ENCODE measurements at regions not wholly inside any gene's neighbourhood (a gene's known extent, or its start where the extent isn't known, plus 50 kb on each side); places are given as distances from the start of the nearest gene placed in this dataset.

DNA sequence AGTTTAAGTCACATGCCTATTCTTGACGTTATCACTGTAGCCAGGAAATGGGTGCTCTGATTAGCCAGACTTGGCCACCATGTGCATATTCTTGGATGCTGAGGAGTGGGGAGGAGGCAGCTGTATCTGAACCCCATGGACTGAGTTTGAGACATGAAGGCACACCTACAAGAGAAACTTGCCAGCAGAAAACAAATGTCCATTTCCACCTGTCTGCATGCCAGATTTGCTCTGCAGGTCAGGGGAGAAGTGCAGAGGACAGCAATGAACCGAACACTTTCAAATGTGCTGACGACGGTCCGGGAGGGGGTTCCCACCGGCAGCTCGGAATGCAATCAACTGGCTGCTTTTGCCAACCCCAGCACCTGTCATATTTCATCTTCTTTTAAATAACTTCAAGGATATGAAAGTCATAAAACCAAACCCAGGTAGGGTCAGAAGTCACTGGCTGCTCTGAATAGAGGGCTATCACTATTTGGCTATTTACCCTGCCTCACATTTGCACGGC, 287.8 kb upstream of the N4BP1 start:
- H3K9me3 ChIP-seq = no peaks in the 10 kb centered on the region
- no peak for DNase-seq
- no peak for TF ChIP-seq POLR2A (IDR thresholded peaks at IDR 0.05)
- TF ChIP-seq, protein P1, sequence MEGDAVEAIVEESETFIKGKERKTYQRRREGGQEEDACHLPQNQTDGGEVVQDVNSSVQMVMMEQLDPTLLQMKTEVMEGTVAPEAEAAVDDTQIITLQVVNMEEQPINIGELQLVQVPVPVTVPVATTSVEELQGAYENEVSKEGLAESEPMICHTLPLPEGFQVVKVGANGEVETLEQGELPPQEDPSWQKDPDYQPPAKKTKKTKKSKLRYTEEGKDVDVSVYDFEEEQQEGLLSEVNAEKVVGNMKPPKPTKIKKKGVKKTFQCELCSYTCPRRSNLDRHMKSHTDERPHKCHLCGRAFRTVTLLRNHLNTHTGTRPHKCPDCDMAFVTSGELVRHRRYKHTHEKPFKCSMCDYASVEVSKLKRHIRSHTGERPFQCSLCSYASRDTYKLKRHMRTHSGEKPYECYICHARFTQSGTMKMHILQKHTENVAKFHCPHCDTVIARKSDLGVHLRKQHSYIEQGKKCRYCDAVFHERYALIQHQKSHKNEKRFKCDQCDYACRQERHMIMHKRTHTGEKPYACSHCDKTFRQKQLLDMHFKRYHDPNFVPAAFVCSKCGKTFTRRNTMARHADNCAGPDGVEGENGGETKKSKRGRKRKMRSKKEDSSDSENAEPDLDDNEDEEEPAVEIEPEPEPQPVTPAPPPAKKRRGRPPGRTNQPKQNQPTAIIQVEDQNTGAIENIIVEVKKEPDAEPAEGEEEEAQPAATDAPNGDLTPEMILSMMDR (IDR thresholded peaks at IDR 0.05) = no peak
- intact Hi-C loops (cut with DNase I) = no loop called here
- 75 to 83% methylated on average over 8 of the region's 8 CpGs for WGBS, 2 donors
- H3K27me3 ChIP-seq = peaks cover 0 to 10% (median 0%) of the 10 kb centered on the region in 4 donors
- no peaks in the 10 kb centered on the region for H3K4me1 ChIP-seq
- H3K4me3 ChIP-seq = no peak overlapping the region
- H3K27ac ChIP-seq = no peak overlapping the region
- H3K36me3 ChIP-seq = no peaks in the 10 kb centered on the region

DNA sequence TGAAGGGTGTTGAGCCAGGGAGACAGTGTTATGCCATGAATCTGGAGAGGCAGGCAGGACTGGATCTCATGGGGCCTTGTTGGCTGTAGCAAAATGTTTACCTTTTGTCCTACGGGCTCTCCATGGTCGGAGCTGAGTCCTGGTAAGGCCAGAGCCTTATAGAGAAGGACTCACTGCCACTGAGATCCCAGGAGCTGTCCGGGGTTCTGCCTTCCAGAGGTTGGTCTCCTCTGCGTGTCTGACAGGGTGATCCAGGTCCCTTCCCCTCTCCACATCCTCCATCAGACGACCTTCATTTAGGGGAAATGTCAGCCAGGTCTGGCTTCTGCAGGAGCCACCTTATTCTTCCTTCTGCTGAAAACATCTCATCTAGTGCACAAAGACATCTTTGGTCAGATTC, 285.2 kb upstream of the N4BP1 start:
- peaks cover 0 to 3% (median 0%) of the 10 kb centered on the region in 4 donors for H3K27me3 ChIP-seq
- H3K4me1 ChIP-seq = no peaks in the 10 kb centered on the region
- no peak overlapping the region for H3K27ac ChIP-seq
- no peak for DNase-seq
- H3K36me3 ChIP-seq = no peaks in the 10 kb centered on the region
- H3K4me3 ChIP-seq = no peak overlapping the region
- no peaks in the 10 kb centered on the region for H3K9me3 ChIP-seq
- no peak for TF ChIP-seq POLR2A (IDR thresholded peaks at IDR 0.05)
- TF ChIP-seq, protein P1 (IDR thresholded peaks at IDR 0.05) = no peak
- 25 to 41% methylated on average over 5 of the region's 5 CpGs for WGBS, 2 donors
- intact Hi-C loops (cut with DNase I) = no loop called here

- Histone ChIP-seq H3K4me3 (no peak overlapping the region), H3K4me1 (no peaks in the 10 kb centered on the region), H3K9me3 (no peaks in the 10 kb centered on the region), H3K27ac (no peak overlapping the region), H3K27me3 (peaks cover 0 to 8% (median 0%) of the 10 kb centered on the region in 4 donors), H3K36me3 (no peaks in the 10 kb centered on the region)
- DNase-seq = no peak
- no peak for TF ChIP-seq POLR2A (IDR thresholded peaks at IDR 0.05)
- TF ChIP-seq, protein P1 (IDR thresholded peaks at IDR 0.05) = no peak
- intact Hi-C loops (cut with DNase I) = no loop called here
- 96% methylated on average over 2 of the region's 2 CpGs for WGBS, 2 donors
These were observed 282.9 kb upstream of the N4BP1 start for GRCh38 chr16:48892893-48893292.

GRCh38 chr16:48887646-48888210, 277.7 kb upstream of the N4BP1 start:
- WGBS, 2 donors = 45% methylated on average over 9 of the region's 9 CpGs
- H3K36me3 ChIP-seq = no peaks in the 10 kb centered on the region
- no peak overlapping the region for H3K4me3 ChIP-seq
- H3K27ac ChIP-seq = no peak overlapping the region
- intact Hi-C loops (cut with DNase I) = no loop called here
- no peak for TF ChIP-seq POLR2A (IDR thresholded peaks at IDR 0.05)
- TF ChIP-seq, protein P1 (IDR thresholded peaks at IDR 0.05) = no peak
- DNase-seq = no peak
- H3K27me3 ChIP-seq = peaks cover 0 to 7% (median 0%) of the 10 kb centered on the region in 4 donors
- H3K4me1 ChIP-seq = no peaks in the 10 kb centered on the region
- no peaks in the 10 kb centered on the region for H3K9me3 ChIP-seq

- TF ChIP-seq, protein P1 (IDR thresholded peaks at IDR 0.05) = no peak
- TF ChIP-seq POLR2A (IDR thresholded peaks at IDR 0.05) = no peak
- no peaks in the 10 kb centered on the region for H3K36me3 ChIP-seq
- WGBS, 2 donors = 25 to 61% methylated on average over 6 of the region's 9 CpGs
- no peaks in the 10 kb centered on the region for H3K4me1 ChIP-seq
- no peaks in the 10 kb centered on the region for H3K9me3 ChIP-seq
- no peak overlapping the region for H3K27ac ChIP-seq
- DNase-seq = no peak
- H3K4me3 ChIP-seq = no peak overlapping the region
- peaks cover 0 to 7% (median 0%) of the 10 kb centered on the region in 4 donors for H3K27me3 ChIP-seq
- intact Hi-C loops (cut with DNase I) = no loop called here
These were observed 275.5 kb upstream of the N4BP1 start for GRCh38 chr16:48885471-48885870.

Measured in esophagus squamous epithelium (tissue), 5 donors.